Activated gamma-delta T cell treated with Interleukin-2 at 50 U/mL for 16 hours (primary cell): ENCODE measurements at regions not wholly inside any gene's neighbourhood (a gene's known extent, or its start where the extent isn't known, plus 50 kb on each side); places are given as distances from the start of the nearest gene placed in this dataset.
"Not testable (repeated sequence)": the region's sequence is repeated elsewhere in the genome, so short reads cannot be mapped to it uniquely, and the experiment has no call there.

ENCODE experiments used
- DNase-seq: peaks from one replicate; pipeline ENCODE4 v3.0.0-alpha.2; 2020

GRCh38 chr2:36157093-36157492 lies 198.5 kb upstream of the CRIM1 start:
- not testable (repeated sequence) for DNase-seq

DNA sequence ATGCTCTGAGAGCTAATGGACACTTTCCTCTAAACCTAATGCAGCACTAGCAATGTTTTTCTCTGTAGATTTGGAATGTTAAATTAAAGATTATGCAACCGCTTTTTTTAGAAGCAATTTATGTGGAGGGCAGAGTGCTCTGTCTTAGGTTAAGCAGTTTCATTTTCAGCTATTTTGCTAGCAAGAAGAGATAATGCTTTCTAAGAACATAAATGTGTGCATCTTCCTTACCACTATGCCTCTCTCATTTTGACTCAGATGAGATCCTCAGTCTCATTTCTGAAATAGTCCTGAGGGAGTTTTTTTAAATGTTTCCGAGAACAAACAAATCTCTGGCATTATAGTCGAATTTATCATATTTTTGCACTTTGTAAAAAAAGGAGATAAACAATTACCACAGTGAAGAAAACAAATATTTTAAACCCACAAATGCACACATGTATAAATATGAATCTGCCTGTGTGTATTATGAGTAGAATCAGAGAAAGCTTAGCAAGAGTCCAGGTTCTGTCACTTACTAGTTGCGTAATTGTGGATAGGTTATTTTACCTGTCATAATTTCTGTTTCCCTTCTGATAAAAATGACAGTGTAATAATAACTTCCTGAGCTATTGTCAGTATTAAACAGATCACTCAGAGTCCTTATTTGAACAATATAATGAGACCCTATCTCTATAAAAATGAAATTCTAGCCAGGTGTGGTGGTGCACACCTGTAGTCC lies 207.7 kb upstream of the CRIM1 start:
- DNase-seq, result no peak

GRCh38 chr2:36146765-36147164 lies 208.8 kb upstream of the CRIM1 start:
- no peak for DNase-seq

DNA sequence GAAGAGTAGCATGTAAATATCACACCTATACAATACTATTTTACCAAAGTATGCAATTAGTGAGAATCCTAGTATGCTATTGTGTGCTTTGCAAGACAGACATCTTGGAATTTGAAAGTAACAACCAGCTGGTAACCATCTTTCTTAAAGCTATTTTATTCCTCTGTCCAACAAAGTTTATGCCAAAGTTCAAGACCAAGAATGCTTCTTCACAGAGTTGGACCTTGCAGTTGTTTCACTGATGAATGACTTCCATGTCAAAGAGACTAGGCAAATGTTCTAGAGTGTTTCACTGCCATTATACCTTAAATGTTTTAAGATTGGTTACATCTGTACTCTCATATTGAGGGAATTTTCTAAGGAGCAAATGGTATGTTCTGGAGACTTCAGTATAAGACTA lies 215.2 kb upstream of the CRIM1 start:
- DNase-seq, result no peak

DNA sequence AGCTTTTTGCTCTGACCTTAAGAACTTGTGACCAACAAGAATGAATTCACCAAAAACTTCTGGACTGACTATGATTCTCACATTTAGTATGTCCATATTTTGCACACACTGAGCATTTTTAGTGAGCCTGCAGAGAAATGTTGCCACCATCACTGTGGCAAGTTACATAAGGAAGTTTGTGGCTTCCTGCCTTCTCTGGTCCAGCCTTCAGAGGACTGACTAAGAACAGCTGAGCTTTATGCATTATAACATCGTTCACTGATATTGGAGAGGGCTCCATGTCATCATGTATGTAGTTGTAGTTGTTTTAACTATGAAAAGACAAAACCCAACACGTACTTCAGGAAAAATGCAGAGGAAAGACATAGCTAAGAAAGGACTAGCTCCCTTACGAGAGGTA lies 218.0 kb upstream of the CRIM1 start:
- no peak for DNase-seq

DNA sequence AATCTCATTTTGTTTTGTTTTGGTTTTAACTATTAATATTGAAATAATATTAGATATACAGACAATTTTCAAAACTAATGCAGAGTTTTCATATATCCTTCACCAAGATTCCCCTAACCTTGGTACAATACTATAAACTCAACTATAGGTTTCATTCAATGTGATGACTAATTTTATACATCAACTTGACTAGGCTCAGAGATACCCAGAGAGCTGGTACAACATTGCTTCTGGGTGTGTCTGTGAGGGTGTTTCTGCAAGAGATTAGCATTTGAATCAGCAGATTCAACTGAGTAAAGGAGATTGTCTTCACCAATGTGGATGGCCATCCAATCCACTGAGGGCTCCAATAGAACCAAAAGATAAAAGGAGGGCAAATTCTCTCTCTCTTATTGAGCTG lies 221.3 kb upstream of the CRIM1 start:
- no peak for DNase-seq

GRCh38 chr2:36128359-36128758 lies 227.2 kb upstream of the CRIM1 start:
- no peak for DNase-seq

GRCh38 chr2:36125702-36126101 lies 229.9 kb upstream of the CRIM1 start:
- DNase-seq, result no peak

GRCh38 chr2:36123995-36124394 lies 231.6 kb upstream of the CRIM1 start:
- DNase-seq, result no peak

DNA sequence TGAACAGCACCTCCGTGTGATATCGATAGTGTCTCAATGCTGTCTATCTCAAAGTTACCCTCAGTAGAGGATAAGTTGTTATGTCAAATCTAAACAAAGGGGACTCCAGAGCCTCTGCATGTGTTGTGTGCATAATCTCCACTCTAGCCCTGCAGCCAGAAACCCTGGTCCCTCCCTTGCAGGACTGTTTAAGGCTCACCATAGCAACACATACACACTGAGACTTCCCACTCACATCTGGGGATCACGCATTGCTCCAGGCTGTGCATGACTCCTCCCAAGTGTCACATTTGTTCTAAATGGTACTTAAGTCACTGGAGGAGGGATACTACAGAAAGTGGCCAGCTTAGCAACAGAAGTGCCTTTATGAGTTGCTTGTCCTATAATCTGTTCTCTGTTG lies 258.6 kb upstream of the CRIM1 start:
- no peak for DNase-seq

GRCh38 chr2:36091844-36092741 lies 263.5 kb upstream of the CRIM1 start:
- DNase-seq, result not testable (repeated sequence)

GRCh38 chr2:36088716-36089328 lies 266.8 kb upstream of the CRIM1 start:
- no peak for DNase-seq

DNA sequence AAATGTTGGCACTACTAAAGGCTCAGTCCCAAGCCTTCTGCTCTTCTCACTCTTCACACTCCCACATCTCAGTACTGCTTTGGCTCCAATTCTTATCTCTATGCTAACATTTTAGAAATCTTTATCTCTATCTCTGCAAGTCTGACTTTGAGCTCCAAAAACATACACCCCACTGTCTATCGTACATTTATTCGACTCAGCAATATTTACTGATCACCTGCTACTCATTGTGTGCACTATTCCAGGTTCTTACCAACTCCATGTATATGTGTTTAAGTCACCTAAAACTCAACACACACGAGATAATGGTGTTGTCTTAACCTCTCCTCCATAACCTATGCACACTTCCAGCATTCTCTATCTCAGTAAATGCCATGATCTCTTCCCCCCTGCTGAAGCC lies 268.2 kb upstream of the CRIM1 start:
- DNase-seq, result no peak

DNA sequence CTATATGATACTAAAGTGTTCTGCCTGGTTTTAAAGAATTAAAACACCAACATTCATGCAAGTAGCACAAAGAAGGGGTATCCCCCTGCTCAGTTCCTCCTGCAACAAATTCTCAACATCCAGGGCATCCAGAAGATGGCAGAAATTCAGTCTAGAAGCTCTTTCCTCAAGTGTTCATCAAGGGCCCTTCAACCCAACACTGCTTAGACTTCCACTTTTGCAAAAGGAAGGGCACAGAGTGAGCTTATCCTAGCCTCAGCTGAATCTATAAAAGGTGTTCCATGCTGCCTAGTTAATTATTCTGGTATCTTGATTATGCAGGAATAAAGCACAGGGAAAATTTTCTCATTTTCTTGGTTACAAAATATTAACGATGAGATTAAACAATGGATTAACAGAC lies 275.8 kb upstream of the CRIM1 start:
- no peak for DNase-seq

- DNase-seq, result no peak
These were observed 281.6 kb upstream of the CRIM1 start for GRCh38 chr2:36074008-36074407.

- no peak for DNase-seq
These were observed 283.9 kb upstream of the CRIM1 start for GRCh38 chr2:36071698-36072097.

- DNase-seq, result no peak
These were observed 286.5 kb upstream of the CRIM1 start for GRCh38 chr2:36069074-36069473.

DNA sequence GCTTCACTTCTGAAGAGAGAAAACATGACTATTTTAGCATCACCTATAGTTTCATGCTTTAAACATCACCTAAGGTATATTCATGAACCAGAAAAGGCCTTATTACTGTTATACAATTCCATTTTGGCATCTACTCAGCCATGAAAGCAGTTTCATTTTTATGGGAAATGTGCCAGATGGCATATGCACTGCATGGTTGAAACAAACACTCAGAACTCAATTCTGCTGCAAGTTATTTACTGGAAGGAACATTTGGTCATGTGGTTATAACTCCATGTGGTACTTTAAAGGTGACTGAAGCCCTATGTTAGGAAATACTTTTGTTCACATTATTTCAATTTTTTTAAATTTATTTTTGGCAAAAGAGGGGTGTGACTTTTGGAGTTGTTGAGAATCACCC lies 287.5 kb upstream of the CRIM1 start:
- no peak for DNase-seq

DNA sequence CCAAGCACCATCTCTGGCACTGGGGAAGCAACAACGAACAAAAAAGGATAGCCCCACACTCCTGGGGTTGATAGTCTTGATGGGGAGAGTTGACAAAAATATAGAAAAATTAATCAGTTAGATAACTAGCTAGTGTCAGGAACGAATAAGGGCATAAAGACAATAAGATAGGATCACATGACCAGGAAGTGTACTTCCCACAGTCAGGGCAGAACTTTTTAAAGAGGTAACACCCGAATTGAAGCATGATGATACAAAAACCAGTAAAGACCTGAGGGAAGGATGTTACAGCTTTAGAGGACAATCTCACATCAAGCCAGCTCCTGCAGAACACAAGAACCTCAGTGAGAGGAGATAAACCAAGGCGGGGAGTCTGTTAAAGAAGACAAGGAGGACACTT lies 295.4 kb upstream of the CRIM1 start:
- DNase-seq, result no peak

GRCh38 chr2:36059691-36060090 lies 295.9 kb upstream of the CRIM1 start:
- DNase-seq, result no peak

DNA sequence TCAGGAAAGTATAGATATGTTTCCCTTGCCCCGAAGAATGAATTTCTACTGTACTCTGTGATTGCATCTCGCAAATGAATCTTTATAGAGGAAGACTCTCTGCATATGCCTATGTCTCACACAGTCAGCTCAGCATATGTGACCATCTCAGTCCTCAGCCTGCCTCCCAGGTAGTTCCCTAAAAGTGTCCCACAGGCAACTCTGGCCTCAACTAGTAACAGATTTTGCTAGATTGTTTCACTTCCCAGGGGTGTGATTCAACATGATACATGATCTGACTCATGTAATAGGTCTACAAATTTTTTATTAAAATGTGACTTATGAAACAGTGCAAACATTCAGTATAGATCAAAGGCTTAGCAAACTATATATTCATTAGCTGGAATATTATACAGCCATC lies 296.6 kb upstream of the CRIM1 start:
- DNase-seq, result no peak

- no peak for DNase-seq
These were observed 297.5 kb upstream of the CRIM1 start for GRCh38 chr2:36058076-36058475.

- DNase-seq, result no peak
These were observed 302.8 kb upstream of the CRIM1 start for GRCh38 chr2:36052819-36053218.

GRCh38 chr2:36044411-36044810 lies 311.2 kb upstream of the CRIM1 start:
- no peak for DNase-seq
